Breast epithelium (tissue), 4 donors: ENCODE measurements at regions not wholly inside any gene's neighbourhood (a gene's known extent, or its start where the extent isn't known, plus 50 kb on each side); places are given as distances from the start of the nearest gene placed in this dataset.

Source experiments
- DNase-seq, 2 donors: peaks; one replicate each; pipeline ENCODE4 v3.0.0-alpha.2; 2019; ENCODE audit warnings: low spot score in 2 of 2
- H3K27ac ChIP-seq, 2 donors: fragments of 200-600 bp; sonication (generic) in 1 of 2; one replicate each; pipeline ENCODE4 v1.5.1; 2016 to 2019; ENCODE audit warnings: mild to moderate bottlenecking in 1 of 2
- H3K27me3 ChIP-seq, 2 donors: fragments of 200-600 bp; sonication (generic) in 1 of 2; one replicate each; pipeline versions ENCODE4 v1.5.1 to v1.6.0; 2017 to 2019; ENCODE audit warnings: control low read depth in 1 of 2, mild to moderate bottlenecking in 1 of 2
- H3K36me3 ChIP-seq: fragments of 200-600 bp; one replicate; pipeline ENCODE4 v1.5.1; 2019
- H3K4me1 ChIP-seq, 2 donors: fragments of 200-600 bp; sonication (generic); one replicate each; pipeline ENCODE4 v1.5.1; 2016 to 2019; ENCODE audit warnings: control low read depth in 1 of 2
- H3K4me3 ChIP-seq, 3 donors: fragments of 200-600 bp; sonication (generic); 1 replicate in 2 of 3; 2 replicates in 1 of 3; pipeline ENCODE4 v1.5.1; 2016 to 2019; ENCODE audit warnings: mild to moderate bottlenecking in 3 of 3, moderate library complexity in 2 of 3
- H3K9me3 ChIP-seq, 2 donors: fragments of 200-600 bp; sonication (generic) in 1 of 2; one replicate each; pipeline ENCODE4 v1.5.1; 2016 to 2019; ENCODE audit warnings: control low read depth in 1 of 2
- CTCF ChIP-seq, 3 donors: fragments of 450-650 bp; IDR thresholded peaks; one replicate each; pipeline ENCODE4 v1.5.1; 2016 to 2017; ENCODE audit warnings: antibody characterized with exemption in 3 of 3, mild to moderate bottlenecking in 3 of 3, moderate library complexity in 3 of 3
- POLR2A ChIP-seq: fragments of 450-650 bp; IDR thresholded peaks from one replicate; pipeline ENCODE4 v1.6.1; 2016; ENCODE audit warnings: antibody characterized with exemption, mild to moderate bottlenecking, moderate library complexity
- POLR2AphosphoS5 ChIP-seq, 3 donors: sonication (generic); formaldehyde crosslinking; IDR thresholded peaks; one replicate each; pipeline ENCODE4 v1.6.1; 2017; ENCODE audit warnings: antibody characterized with exemption in 3 of 3
- intact Hi-C: fragments of 100-400 bp; cut with DNase I; formaldehyde crosslinking; loops from one replicate; pipeline ENCODE4 v1.15.1; 2023; ENCODE audit warnings: low total_unique reads

GRCh38 chr9:7507566-7508270 is 291.9 kb downstream of the DMAC1 start:
- no peak for DNase-seq
- Histone ChIP-seq H3K4me3 (no peak overlapping the region), H3K9me3 (no peaks in the 10 kb centered on the region), H3K4me1 (no peaks in the 10 kb centered on the region), H3K27ac (no peak overlapping the region), H3K27me3 (no peaks in the 10 kb centered on the region), H3K36me3 (no peaks in the 10 kb centered on the region)
- intact Hi-C loops, result no loop called here
- TF ChIP-seq POLR2A (no peak), POLR2AphosphoS5 (IDR thresholded peaks at IDR 0.05) (no peak), CTCF (IDR thresholded peaks at IDR 0.05) (no peak)

GRCh38 chr9:7507026-7507425 is 292.6 kb downstream of the DMAC1 start:
- H3K27me3 ChIP-seq, result no peaks in the 10 kb centered on the region
- intact Hi-C loops, result no loop called here
- H3K9me3 ChIP-seq, result no peaks in the 10 kb centered on the region
- no peaks in the 10 kb centered on the region for H3K4me1 ChIP-seq
- no peak for TF ChIP-seq CTCF (IDR thresholded peaks at IDR 0.05)
- no peak for TF ChIP-seq POLR2AphosphoS5 (IDR thresholded peaks at IDR 0.05)
- TF ChIP-seq POLR2A, result no peak
- no peak overlapping the region for H3K27ac ChIP-seq
- H3K4me3 ChIP-seq, result no peak overlapping the region
- DNase-seq, result no peak
- no peaks in the 10 kb centered on the region for H3K36me3 ChIP-seq

- Histone ChIP-seq H3K9me3 (no peaks in the 10 kb centered on the region), H3K36me3 (no peaks in the 10 kb centered on the region), H3K27me3 (no peaks in the 10 kb centered on the region), H3K4me1 (no peaks in the 10 kb centered on the region), H3K4me3 (no peak overlapping the region), H3K27ac (no peak overlapping the region)
- TF ChIP-seq POLR2AphosphoS5 (IDR thresholded peaks at IDR 0.05), result no peak
- no peak for TF ChIP-seq CTCF (IDR thresholded peaks at IDR 0.05)
- no peak for TF ChIP-seq POLR2A
- no peak for DNase-seq
- intact Hi-C loops, result no loop called here
Observed at GRCh38 chr9:7500521-7500920, 299.1 kb downstream of the DMAC1 start.

GRCh38 chr9:7491641-7492040 is 307.9 kb downstream of the DMAC1 start:
- Histone ChIP-seq H3K4me3 (no peak overlapping the region), H3K27me3 (no peaks in the 10 kb centered on the region), H3K9me3 (no peaks in the 10 kb centered on the region), H3K36me3 (no peaks in the 10 kb centered on the region), H3K4me1 (no peaks in the 10 kb centered on the region), H3K27ac (no peak overlapping the region)
- DNase-seq, result no peak
- TF ChIP-seq POLR2A (no peak), POLR2AphosphoS5 (IDR thresholded peaks at IDR 0.05) (no peak), CTCF (IDR thresholded peaks at IDR 0.05) (no peak)
- intact Hi-C loops, result no loop called here

- no peak overlapping the region for H3K27ac ChIP-seq
- no peak for DNase-seq
- no peaks in the 10 kb centered on the region for H3K4me1 ChIP-seq
- no peaks in the 10 kb centered on the region for H3K36me3 ChIP-seq
- H3K4me3 ChIP-seq, result no peak overlapping the region
- no peaks in the 10 kb centered on the region for H3K9me3 ChIP-seq
- TF ChIP-seq POLR2A, result no peak
- no peak for TF ChIP-seq CTCF (IDR thresholded peaks at IDR 0.05)
- H3K27me3 ChIP-seq, result no peaks in the 10 kb centered on the region
- intact Hi-C loops, result no loop called here
Observed at GRCh38 chr9:7490317-7491108, 309.1 kb downstream of the DMAC1 start.
